H1 (cell line): ENCODE measurements at regions not wholly inside any gene's neighbourhood (a gene's known extent, or its start where the extent isn't known, plus 50 kb on each side); places are given as distances from the start of the nearest gene placed in this dataset.

Experiments used
- ASH2L ChIP-seq: fragments of 200-600, 300-600 bp; sonication (generic); IDR thresholded peaks from one replicate; pipeline ENCODE4 v1.7.1; 2017; ENCODE audit warnings: low read length
- CTCF ChIP-seq, 3 experiments: IDR thresholded peaks; 1 replicate in 2 of 3; 2 replicates in 1 of 3; pipeline versions ENCODE4 v1.5.1 to v1.6.1; 2011; ENCODE audit warnings: low read length in 3 of 3, mild to moderate bottlenecking in 3 of 3, inconsistent platforms in 2 of 3, low read depth in 1 of 3, moderate library complexity in 1 of 3; ENCODE audit not compliant: insufficient read depth in 1 of 3; ENCODE audit errors: control extremely low read depth in 1 of 3

DNA sequence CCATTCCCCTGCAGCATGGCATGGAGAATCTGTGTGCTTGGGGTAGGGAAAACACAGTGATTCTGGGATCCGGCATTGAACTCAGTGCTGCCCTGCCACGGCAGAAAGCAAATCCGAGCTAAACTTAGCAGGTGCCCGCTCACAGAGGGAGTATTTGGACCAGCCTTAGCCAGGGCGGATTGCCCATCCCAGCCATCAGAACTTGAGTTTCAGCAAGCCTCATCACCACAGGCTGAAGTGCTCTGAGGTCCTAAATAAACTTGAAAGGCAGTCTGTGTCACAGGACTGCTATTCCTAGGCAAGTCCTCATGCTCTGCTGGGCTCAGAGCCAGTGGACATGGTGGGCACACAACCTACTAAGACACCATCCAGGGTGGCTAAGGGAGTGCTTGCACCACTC is 86.2 kb upstream of the YPEL5 start (continued):
- no peak for TF ChIP-seq CTCF (IDR thresholded peaks at IDR 0.05; ENCODE audit: control extremely low read depth in 1 of 3, insufficient read depth in 1 of 3, low read depth in 1 of 3, low read length in 3 of 3)
- TF ChIP-seq ASH2L = no peak
